Femur (tissue), 1 donor: ENCODE measurements at regions not wholly inside any gene's neighbourhood (a gene's known extent, or its start where the extent isn't known, plus 50 kb on each side); places are given as distances from the start of the nearest gene placed in this dataset.

Experiments
- DNase-seq: peaks from one replicate; pipeline ENCODE4 v3.0.0-alpha.2; 2017

DNA sequence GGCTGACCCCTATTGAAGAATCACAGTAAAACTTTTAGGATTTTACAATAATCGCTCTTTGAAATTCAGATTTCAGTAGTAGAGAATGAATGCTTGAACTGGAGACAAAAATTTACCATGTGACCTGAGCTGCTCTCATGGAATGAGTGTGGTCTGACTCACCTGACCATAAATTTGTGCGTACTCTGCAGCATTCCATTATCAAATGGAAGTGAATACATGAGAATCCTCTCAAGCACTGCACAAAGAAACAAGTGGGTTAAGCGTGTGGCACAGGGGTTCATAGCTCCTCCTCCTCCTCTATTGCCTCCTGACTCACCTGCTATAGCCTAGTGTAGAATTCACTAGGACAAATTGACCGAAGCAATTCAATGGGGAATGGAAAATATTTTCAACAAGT lies 269.8 kb upstream of the CDH9 start:
- no peak for DNase-seq

- DNase-seq, result no peak
Measured at GRCh38 chr5:27290172-27290571, 251.8 kb upstream of the CDH9 start.

DNA sequence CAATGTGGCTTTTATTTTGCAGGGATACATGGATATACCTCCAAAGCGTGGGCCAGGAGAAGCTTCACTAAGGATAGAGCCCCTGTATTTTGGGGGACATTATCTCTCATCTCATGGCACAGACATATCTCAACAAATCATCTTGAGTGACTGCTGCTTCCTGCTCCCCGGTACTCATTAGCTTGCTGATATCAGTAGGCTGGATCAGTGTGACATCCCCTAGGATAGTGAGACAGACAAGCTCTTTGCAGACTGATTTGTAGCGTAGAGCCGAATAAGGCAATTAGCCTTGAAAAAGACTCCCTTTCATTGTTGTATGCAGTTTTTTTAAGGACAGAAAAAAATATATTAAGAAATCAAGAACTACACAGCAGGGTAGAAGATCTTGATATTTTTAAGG lies 237.7 kb upstream of the CDH9 start:
- no peak for DNase-seq

DNA sequence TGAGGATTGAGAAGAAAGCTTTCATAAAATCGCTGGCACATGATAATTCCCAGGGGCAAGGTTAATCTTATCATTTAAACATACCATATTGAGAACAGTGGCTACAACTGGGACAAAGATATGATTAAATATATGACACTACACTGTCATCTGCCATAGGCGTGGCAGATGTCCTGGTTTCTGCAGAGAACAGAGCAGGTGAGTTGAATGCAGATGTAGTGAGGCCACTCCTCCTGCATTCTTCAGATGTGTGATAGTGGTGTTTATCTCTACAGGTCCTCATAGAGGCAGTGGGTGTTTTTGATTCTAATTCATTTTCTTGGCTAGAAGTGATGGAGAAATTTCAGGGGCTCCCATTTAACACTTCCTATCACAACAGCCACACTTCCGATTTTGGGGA lies 237.0 kb upstream of the CDH9 start:
- no peak for DNase-seq

DNA sequence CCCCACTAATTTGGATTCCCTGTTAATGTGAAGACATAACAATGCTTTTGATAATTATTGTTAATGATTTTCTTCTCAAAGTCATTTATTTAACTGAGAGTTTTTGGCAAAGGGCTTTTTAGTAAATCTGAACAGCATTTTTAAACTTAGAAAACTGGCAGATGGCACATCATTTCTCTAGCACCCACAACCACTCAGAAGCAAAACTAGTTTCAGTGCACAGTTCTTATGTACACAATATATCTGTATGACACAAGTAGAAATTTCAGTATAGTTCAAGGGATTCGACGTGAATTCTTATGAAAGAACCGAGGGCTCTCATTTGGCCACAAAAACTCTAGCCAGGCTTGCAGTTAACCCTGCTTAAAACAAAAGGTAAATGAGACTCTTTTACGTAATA lies 231.4 kb upstream of the CDH9 start:
- DNase-seq, result no peak

- no peak for DNase-seq
Measured at GRCh38 chr5:27267209-27267824, 228.9 kb upstream of the CDH9 start.

GRCh38 chr5:27266184-27266583 lies 227.8 kb upstream of the CDH9 start:
- DNase-seq, result no peak

DNA sequence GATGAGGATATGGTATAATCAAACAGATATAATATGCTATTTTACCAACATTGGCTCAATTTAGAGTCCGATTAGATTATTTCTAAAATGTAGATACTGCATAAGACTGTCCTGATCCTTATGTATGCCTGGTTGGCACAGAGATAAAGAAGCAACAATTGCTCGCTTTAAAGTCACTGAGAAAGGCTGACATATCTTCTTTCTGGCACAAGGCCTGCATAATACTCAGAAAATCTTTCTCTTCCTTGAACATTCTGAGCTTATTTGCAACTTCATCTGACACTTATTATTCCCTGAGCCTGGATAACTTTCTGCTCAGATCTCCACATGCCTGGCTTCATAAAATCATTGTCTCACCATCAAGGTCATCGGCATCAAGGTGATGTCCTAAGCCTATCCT lies 219.3 kb upstream of the CDH9 start:
- no peak for DNase-seq

- no peak for DNase-seq
Measured at GRCh38 chr5:27252911-27253310, 214.5 kb upstream of the CDH9 start.

GRCh38 chr5:27242258-27242626 lies 203.9 kb upstream of the CDH9 start:
- DNase-seq, result no peak

- DNase-seq, result no peak
Measured at GRCh38 chr5:27241564-27242257, 203.3 kb upstream of the CDH9 start.

- DNase-seq, result no peak
Measured at GRCh38 chr5:27240791-27241190, 202.4 kb upstream of the CDH9 start.

DNA sequence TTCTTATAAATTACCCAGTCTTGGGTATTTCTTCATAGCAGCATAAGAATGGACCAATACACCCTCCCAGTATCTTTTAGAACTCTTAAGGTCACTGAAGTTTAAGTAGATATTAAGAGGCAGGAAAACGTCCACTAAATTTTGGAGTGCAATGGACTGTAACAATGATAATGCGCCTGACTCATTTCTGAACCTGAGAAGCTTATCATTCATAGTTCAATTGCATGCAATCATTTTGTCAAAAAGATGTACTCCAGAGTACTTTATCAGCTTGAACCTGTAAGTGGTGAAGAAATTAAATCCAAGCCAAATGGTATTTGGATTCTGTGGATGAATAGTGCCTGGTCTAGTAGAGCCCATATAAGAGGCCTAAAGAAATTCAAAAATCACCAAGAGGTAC lies 196.5 kb upstream of the CDH9 start:
- no peak for DNase-seq

GRCh38 chr5:27221410-27221809 lies 183.0 kb upstream of the CDH9 start:
- DNase-seq, result no peak

DNA sequence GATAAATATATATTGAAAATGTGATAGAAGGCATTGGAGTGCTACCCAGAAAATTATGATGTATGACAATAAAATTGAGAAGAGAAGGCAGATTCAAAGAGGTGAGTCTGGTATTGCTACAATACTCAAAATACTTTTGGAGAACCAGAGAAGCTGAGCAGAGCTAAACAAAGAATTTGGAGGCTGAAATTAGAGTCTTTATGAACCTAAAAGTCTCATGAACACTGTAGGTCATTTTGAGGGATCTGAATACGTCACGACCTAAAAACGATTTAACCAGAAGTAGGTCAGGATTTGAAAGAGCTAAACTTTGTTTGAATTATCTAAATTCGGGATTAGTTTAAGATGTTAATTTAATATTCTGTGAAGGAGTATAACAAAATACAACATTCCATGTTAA lies 182.4 kb upstream of the CDH9 start:
- no peak for DNase-seq

GRCh38 chr5:27217977-27218376 lies 179.6 kb upstream of the CDH9 start:
- DNase-seq, result no peak

- no peak for DNase-seq
Measured at GRCh38 chr5:27217155-27217956, 179.0 kb upstream of the CDH9 start.

DNA sequence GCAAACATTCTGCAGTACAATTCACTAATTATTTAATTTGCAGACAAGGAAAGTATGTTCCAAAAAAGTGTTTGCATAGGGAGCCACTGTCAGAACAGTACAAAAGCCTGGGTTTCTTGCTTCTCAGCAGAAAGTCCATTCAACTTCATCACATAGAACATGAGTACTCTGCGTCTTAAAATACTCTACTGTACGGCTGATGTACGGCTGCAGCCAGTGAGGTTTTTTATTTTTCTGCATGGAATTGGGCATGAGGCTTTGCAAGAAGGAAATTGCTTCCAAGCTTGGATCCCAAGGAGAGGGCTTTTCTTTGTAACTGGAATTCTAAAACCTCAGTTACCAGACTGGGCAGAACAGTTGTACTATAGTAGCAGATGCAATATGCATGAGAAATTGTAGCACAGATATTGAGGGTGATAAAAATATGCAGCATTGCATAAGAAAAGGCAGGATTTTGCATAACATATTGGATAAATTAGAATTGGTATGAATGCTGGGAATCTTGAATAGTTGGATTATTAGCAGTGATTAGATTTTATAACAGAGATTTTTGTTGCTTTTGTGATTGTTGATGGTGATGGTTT lies 178.1 kb upstream of the CDH9 start:
- no peak for DNase-seq

- DNase-seq, result no peak
Measured at GRCh38 chr5:27208051-27208450, 169.7 kb upstream of the CDH9 start.

DNA sequence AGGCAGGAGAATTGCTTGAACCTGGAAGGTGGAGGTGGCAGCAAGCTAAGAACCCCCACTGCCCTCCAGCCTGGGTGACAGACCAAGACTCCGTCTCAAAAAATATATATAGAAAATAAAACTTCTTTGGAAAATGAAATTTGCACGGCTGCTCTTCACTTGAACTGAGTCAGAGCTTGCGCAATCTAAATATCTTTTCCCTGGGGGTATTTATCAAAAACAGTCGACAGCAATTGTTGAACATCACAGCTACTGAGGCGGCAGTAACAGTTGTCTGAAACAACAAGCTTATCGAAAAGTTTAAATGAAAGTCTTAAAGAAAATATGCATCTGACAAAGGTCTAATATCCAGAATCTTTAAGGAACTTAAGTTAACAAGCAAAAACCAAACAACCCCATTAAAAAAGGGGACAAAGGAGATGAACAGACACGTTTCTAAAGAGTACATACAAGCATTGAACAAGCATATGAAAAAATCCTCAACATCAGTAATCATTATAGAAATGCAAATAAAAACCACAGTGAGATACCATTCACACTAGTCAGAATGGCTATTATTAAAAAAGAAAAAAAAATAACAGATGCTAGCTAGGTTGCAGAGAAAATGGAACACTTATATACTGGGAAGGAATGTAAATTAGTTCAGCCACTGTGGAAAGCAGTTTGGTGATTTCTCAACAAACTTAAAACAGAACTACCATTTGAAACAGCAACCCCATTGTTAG lies 153.6 kb upstream of the CDH9 start:
- DNase-seq, result no peak

DNA sequence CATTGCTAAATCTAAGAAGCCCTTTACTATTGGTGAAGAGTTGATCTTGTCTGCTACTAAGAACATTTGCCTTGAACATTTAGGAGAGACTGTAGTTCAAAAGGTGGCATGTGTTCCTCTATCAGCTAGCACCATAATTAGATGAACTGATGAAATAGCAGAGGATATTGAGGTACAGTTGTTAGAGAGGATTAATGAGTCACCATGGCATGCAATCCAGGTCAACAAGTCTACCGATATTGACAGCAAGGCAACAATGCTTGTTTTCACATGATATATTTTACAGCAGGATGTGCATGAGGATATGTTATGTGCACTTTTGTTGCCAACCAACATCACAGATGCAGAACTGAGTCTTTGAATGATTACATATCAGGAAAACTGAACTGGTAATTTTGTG lies 134.3 kb upstream of the CDH9 start:
- DNase-seq, result no peak

- no peak for DNase-seq
Measured at GRCh38 chr5:27171761-27172261, 133.4 kb upstream of the CDH9 start.

DNA sequence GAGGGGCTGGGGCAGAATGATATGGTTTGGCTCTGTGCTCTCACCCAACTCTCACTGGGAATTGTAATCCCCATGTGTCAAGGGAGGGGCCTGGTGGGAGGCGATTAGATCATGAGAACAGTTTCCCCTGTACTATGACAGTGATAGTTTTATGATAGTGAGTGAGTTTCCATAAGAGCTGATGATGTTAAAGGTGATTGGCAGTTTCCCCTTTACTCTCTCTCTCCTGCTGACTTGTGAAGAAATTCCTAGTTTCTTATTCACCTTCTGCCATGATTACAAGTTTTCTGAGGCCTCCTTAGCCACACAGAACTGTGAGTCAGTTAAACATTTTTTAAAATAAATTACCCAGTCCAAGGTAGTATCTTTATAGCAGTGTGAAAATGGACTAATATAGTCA lies 120.4 kb upstream of the CDH9 start:
- DNase-seq, result no peak
